ENCODE measurements at regions not wholly inside any gene's neighbourhood (a gene's known extent, or its start where the extent isn't known, plus 50 kb on each side); places are given as distances from the start of the nearest gene placed in this dataset.
A peak's percentile ranks its signal among the peaks of the same experiment; 100 is the strongest.

GRCh38 chrY:16715278-16715677 is 1164.7 kb downstream of the CDY2B start:
- DNase-seq (ENCODE audit: low spot score): no peak
- TF ChIP-seq CTCF (IDR thresholded peaks at IDR 0.05; ENCODE audit: unreplicated experiment): no peak
- Mint-ChIP-seq H3K4me3 (ENCODE audit: unreplicated experiment) (no peak overlapping the region), H3K4me1 (ENCODE audit: unreplicated experiment) (no peaks in the 10 kb centered on the region), H3K27me3 (ENCODE audit: unreplicated experiment) (peaks cover 1% of the 10 kb centered on the region), H3K27ac (ENCODE audit: unreplicated experiment) (no peak overlapping the region), H3K36me3 (ENCODE audit: low read depth, unreplicated experiment) (no peaks in the 10 kb centered on the region), H3K9me3 (ENCODE audit: unreplicated experiment) (no peaks in the 10 kb centered on the region)

GRCh38 chrY:16673102-16673787 is 1206.8 kb downstream of the CDY2B start:
- Mint-ChIP-seq H3K36me3 (ENCODE audit: low read depth, unreplicated experiment) (no peaks in the 10 kb centered on the region), H3K27me3 (ENCODE audit: unreplicated experiment) (no peaks in the 10 kb centered on the region), H3K4me3 (ENCODE audit: unreplicated experiment) (no peak overlapping the region), H3K27ac (ENCODE audit: unreplicated experiment) (no peak overlapping the region), H3K9me3 (ENCODE audit: unreplicated experiment) (no peaks in the 10 kb centered on the region), H3K4me1 (ENCODE audit: unreplicated experiment) (no peaks in the 10 kb centered on the region)
- no peak for TF ChIP-seq CTCF (IDR thresholded peaks at IDR 0.05; ENCODE audit: unreplicated experiment)
- DNase-seq (ENCODE audit: low spot score): no peak

- DNase-seq (ENCODE audit: low spot score): no peak
- Mint-ChIP-seq H3K27ac (ENCODE audit: unreplicated experiment) (no peak overlapping the region), H3K27me3 (ENCODE audit: unreplicated experiment) (no peaks in the 10 kb centered on the region), H3K4me1 (ENCODE audit: unreplicated experiment) (no peaks in the 10 kb centered on the region), H3K9me3 (ENCODE audit: unreplicated experiment) (no peaks in the 10 kb centered on the region), H3K4me3 (ENCODE audit: unreplicated experiment) (no peak overlapping the region), H3K36me3 (ENCODE audit: low read depth, unreplicated experiment) (no peaks in the 10 kb centered on the region)
- no peak for TF ChIP-seq CTCF (IDR thresholded peaks at IDR 0.05; ENCODE audit: unreplicated experiment)
Measured at GRCh38 chrY:16668402-16668801, 1211.6 kb downstream of the CDY2B start.

GRCh38 chrY:16662741-16663140 is 1217.3 kb downstream of the CDY2B start:
- peak; percentile 53 for TF ChIP-seq CTCF (IDR thresholded peaks at IDR 0.05; ENCODE audit: unreplicated experiment)
- H3K4me1 Mint-ChIP-seq (ENCODE audit: unreplicated experiment): no peaks in the 10 kb centered on the region
- no peaks in the 10 kb centered on the region for H3K9me3 Mint-ChIP-seq (ENCODE audit: unreplicated experiment)
- H3K4me3 Mint-ChIP-seq (ENCODE audit: unreplicated experiment): no peak overlapping the region
- H3K27me3 Mint-ChIP-seq (ENCODE audit: unreplicated experiment): no peaks in the 10 kb centered on the region
- no peak overlapping the region for H3K27ac Mint-ChIP-seq (ENCODE audit: unreplicated experiment)
- no peaks in the 10 kb centered on the region for H3K36me3 Mint-ChIP-seq (ENCODE audit: low read depth, unreplicated experiment)
- DNase-seq (ENCODE audit: low spot score): no peak

GRCh38 chrY:16659340-16659739 is 1220.7 kb downstream of the CDY2B start:
- Mint-ChIP-seq H3K36me3 (ENCODE audit: low read depth, unreplicated experiment) (no peaks in the 10 kb centered on the region), H3K9me3 (ENCODE audit: unreplicated experiment) (no peaks in the 10 kb centered on the region), H3K4me3 (ENCODE audit: unreplicated experiment) (no peak overlapping the region), H3K27me3 (ENCODE audit: unreplicated experiment) (no peaks in the 10 kb centered on the region), H3K27ac (ENCODE audit: unreplicated experiment) (no peak overlapping the region), H3K4me1 (ENCODE audit: unreplicated experiment) (no peaks in the 10 kb centered on the region)
- TF ChIP-seq CTCF (IDR thresholded peaks at IDR 0.05; ENCODE audit: unreplicated experiment): no peak
- DNase-seq (ENCODE audit: low spot score): no peak
